H54 (cell line): ENCODE measurements at regions not wholly inside any gene's neighbourhood (a gene's known extent, or its start where the extent isn't known, plus 50 kb on each side); places are given as distances from the start of the nearest gene placed in this dataset.

Experiments used
- DNase-seq: peaks from one replicate; pipeline ENCODE4 v3.0.0; 2011; ENCODE audit warnings: low spot score, mixed read lengths; ENCODE audit not compliant: insufficient read length
- FAIRE-seq: peaks from 3 replicates; lab custom pipeline; 2011; peaks lifted over from hg19 to GRCh38; lab: Jason Lieb, UNC
- POLR2A ChIP-seq: IDR thresholded peaks from 2 replicates; pipeline ENCODE4 v1.6.1; 2011; ENCODE audit warnings: low read depth, mild to moderate bottlenecking, low read length

DNA sequence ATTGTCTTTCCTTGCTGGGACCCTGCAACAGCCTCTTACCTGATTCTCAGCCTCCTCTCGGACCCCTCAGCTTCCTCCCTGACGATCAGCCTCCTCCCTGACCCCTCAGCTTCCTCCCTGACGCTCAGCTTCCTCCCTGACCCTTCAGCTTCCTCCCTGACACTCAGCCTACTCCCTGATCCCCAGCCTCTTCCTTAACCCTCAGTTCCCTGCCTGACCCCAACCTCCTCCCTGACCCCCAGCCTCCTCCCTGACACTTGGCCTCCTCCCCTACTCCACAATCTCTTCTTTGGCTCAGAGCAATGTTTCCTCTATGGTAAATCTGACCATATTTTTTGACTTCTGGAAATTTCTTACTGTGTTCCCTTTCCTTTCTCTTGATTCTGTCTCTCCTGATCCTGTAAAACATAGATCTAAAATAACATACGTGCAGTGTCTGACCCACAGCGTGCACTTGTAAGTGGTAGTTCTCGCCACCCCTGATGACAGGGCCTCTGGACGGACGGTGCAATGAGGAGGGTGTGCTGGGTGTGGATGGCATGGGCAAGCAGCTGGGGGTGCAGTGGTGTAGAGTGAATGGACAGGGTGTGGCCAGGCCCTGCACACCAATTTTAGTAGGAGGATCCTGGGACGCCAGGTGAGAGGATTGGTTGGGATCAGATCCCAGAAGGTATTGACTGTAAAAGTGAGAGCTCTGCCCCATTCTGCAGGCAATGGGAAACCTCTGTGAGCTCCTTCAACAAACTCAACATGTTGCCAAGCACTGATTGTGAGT is 264.1 kb downstream of the FOXD2 start:
- FAIRE-seq (no peak), DNase-seq (no peak)
- TF ChIP-seq POLR2A, result no peak

DNA sequence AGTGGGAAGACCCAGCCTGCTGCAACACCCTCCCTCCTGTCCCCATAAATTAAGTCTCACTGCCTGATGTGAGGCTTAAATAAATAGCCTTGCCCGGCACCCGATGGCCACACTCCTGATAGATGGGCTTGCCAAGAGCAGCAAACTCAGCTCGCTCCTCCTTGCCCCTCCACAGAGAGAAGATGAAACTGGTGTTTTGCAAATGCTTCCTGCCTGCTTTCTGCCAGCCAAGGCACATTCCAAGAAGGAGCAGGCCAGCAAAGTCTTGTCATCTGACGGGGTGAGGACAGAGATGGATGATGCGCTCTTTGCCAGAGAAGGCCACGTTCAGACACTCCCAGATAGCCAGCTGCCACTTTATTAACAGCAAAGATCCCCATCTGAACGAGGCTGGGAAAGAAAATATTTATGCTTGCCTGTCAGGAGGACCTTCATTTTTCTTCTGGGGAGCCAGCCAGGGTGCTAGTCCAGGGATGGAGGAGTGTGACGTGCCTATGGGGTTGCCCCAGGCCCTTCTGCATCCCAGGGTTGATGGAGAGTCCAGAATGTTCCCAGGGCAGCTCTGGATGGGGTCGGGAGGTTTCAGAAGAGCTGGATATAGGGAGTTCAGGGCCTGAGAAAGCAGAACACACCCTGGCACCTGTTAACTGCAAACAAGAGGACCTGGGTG is 265.4 kb downstream of the FOXD2 start:
- FAIRE-seq (no peak), DNase-seq (no peak)
- no peak for TF ChIP-seq POLR2A

DNA sequence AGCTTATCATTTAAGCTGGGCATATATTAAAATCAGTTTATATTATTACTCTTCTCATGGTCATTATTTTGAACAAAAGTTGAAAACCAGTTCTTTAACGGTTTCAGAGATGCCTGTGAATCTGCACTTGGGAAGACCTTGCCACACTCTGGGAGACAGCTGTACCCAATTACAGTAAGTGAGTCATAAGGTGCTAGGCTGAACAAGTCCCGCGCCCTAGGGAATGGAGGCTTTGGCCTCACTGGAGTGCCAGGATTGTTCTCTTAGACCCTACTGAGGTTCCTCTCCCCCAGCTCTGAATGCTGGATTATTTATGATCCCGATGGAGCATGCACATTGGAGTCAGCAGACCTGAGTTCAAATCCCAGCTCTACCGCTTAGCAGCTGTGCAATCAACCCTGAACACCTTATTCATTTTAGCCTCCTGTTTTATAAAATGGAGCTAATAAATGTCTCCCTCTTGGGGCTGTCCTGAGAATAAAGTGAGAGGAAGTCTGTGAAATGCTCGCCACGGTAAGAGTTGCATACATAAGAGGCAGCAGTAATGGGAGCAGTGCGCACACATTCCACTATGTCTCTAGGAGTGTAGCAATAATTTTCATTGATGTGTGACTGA is 266.2 kb downstream of the FOXD2 start:
- DNase-seq, result no peak
- no peak for FAIRE-seq
- TF ChIP-seq POLR2A, result no peak

DNA sequence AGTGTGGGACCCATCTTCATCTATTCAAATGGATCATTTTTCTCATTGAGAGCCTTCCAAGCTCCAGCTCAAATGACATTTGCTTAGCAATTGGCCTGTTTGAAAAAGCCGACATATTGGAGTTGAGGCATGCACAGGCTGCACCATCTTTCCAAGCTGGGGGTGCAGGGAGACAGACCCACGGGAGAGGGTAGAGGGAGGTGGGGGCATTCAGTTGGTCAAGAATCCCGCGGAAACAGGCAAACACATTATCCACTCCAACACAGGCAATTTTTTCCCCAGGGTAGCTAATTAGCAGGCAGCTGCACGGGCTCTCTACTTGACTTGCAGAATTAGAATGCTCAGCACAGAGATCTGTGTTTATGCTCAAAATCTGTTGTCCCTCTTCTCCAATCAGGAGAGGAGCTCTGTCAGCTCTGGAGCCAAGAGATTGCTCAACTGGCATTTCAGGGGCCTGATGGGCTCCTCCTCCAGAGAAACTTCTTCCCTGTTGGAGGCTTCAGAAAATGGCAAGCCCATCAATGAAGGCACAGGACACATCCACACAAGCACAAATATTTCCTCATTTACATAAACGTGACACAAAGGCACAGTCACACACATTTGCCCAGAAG is 267.8 kb downstream of the FOXD2 start:
- FAIRE-seq (no peak), DNase-seq (no peak)

DNA sequence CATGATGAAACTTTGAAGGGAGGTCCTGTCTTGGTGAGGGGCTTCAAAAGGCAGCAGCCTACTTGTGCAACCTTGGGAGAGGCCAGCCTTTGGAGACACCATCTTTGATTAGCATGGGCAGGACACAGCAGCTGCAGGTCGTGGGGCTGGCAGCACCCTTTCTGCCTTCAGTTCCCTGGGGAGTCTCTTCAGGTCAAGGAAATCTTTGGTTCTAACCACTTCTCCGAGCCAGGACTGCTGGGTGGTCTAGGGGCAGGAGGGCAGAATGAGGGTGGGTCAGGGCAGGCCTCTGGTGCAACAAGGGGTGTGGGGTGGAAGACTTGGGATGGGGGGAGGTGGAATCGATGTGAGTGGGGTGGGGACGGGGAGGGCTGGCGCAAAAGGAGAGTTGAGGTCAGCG is 269.7 kb downstream of the FOXD2 start:
- no peak for DNase-seq
- FAIRE-seq, result no peak
- no peak for TF ChIP-seq POLR2A

More for the DNA sequence above, 267.8 kb downstream of the FOXD2 start:
- no peak for TF ChIP-seq POLR2A

DNA sequence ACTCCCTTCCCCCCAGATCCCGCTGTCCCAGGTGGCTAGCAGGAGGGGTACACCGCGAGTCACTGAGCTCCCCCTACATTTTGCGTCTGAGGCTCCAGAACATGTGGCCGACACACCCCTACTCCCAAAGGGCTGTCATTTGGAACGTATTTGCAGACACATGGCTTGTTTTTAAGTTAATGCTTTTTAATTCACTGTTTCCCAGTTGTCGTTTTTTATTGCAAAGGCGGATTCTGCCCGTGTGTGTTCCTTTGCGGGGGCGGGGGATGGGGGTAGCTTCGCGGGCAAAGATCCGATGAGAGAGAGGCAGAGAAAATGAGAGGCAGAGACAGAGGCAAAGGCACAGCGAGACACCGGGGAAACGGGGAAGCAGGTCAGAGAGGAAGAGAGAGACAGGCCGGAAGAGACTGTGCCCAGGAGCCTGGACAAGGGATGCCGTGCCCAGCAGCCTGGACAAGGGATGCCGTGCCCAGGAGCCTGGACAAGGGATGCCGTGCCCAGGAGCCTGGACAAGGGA is 270.2 kb downstream of the FOXD2 start:
- no peak for FAIRE-seq
- no peak for TF ChIP-seq POLR2A
- no peak for DNase-seq

DNA sequence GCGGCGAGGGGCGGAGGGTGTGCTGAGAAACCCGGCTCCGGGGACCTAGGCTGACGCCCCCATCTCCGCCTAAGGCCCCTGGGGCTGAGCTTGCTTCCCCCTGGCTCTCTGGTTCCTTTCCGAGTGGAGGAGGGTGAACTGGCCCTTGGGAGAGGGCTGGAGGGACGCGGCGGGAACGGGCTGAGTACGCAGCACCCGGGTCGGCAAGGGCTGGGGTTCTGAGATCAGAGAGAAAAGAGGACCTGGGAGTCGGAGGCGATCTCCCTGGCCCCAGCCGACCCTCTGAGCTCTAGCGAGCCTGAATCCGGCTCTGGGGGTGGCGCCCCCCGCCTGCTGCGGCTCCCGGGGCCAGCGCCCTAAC is 270.8 kb downstream of the FOXD2 start:
- no peak for TF ChIP-seq POLR2A
- DNase-seq, result no peak
- no peak for FAIRE-seq

DNA sequence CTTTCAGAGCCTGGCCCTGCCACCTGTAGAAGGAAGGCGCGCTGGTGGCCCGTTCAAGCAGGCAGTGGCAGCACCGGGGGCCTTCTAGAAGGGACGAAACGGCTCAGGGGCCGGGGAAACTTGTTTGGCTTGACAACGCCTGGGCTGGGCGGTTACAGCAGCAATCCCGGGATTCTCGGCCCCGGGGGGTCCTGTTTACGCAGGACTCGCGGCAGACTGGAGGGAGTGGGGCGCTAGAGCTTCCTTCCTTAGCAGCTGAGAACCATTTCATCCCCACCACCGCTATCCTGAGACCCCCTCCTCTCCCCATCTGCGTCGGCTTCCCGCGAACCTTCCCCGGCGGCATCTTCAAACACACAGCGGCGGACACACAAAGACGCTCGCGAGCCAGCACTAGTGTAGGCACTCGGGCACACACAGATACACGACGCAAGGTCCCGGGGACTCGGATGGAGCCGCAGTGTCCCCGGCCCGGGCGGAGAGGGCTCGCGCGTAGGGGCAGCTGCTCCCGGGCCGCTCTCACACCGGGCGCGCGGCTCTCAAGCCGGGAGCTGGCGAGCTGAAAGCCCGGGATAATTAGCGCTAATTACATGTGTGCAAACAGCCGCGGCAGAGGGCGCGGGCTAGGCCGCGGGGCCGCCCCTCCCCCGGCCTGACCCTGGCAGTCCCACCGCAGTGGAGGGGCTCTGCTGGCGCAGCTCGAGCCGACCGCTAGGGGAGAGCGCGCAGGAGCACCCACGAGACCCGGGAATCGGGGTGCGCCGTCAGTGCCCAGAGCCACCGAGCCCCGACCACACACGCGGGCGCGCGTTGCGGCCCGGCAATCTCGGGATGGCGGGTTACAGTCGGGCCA is 271.4 kb downstream of the FOXD2 start:
- DNase-seq (no peak), FAIRE-seq (no peak)
- TF ChIP-seq POLR2A, result no peak

DNA sequence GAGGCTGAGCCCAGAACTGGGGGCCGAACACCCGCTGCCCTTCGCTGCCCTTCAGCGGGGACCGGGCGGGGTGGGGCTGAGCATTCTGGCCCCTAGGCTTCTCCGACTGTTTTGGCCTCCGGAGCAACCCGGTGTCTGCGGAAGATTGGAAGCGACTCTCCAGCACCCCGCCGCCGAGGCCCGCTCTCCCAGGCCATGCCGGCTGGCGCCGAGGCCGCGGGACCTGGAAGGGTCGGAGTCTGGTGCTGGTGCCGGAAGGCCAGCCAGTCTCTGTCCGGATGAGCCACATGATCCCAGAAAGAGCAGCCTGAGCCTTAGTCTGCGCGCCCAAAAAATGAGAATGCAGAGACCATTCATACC is 272.0 kb downstream of the FOXD2 start:
- DNase-seq (no peak), FAIRE-seq (no peak)
- no peak for TF ChIP-seq POLR2A

DNA sequence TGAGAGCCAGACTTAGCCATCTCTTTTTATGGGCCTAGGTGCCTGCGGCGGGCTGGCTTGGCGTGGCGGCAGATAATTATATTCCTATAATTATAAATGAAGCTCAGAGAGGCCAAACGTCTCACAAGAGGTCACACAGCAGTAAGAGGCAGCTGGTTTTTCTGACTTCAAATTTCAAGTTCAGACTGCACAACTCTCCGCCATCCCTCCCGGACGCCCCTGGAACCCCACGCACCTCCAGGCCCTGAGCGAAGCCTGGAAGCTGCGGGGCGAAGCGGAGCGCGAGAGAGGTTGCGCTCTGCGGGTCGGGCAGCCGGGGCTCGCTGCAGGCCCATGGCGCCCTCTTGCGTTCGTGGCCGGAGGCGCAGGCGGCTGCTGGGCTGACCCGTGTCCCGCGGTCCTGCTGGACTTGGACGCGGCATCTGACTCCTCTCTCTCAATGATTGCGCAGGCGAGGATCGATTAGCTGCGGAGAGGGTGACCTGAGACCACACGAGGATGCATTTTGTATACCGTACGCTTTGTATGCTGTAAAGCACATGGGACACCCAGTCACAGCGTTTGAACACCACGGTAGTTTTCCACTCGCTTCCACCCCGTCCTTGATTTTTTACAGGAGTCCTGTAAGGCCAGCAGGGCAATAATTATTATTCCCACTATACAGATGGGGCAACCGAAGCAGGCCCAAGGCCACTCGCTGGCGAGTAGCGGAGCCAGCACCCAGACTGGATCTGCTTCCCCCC is 272.7 kb downstream of the FOXD2 start:
- no peak for TF ChIP-seq POLR2A
- DNase-seq, result peak; percentile 89
- no peak for FAIRE-seq
